Esophagus squamous epithelium (tissue), 4 donors: ENCODE measurements at regions not wholly inside any gene's neighbourhood (a gene's known extent, or its start where the extent isn't known, plus 50 kb on each side); places are given as distances from the start of the nearest gene placed in this dataset.

Experiments
- POLR2A ChIP-seq, 4 donors: fragments of 450-650 bp; IDR thresholded peaks; one replicate each; pipeline ENCODE4 v1.6.1; 2017; ENCODE audit warnings: antibody characterized with exemption in 4 of 4, mild to moderate bottlenecking in 4 of 4, moderate library complexity in 3 of 4
- TF ChIP-seq, protein P1 (sequence below), 6 experiments: fragments of 450-650 bp in 4 of 6; fragments of 200-600 bp in 2 of 6; sonication (generic) in 2 of 6; IDR thresholded peaks; one replicate each; pipeline ENCODE4 v1.5.1; 2016 to 2019; ENCODE audit warnings: antibody characterized with exemption in 6 of 6, mild to moderate bottlenecking in 4 of 6, moderate library complexity in 4 of 6

- TF ChIP-seq, protein P1, sequence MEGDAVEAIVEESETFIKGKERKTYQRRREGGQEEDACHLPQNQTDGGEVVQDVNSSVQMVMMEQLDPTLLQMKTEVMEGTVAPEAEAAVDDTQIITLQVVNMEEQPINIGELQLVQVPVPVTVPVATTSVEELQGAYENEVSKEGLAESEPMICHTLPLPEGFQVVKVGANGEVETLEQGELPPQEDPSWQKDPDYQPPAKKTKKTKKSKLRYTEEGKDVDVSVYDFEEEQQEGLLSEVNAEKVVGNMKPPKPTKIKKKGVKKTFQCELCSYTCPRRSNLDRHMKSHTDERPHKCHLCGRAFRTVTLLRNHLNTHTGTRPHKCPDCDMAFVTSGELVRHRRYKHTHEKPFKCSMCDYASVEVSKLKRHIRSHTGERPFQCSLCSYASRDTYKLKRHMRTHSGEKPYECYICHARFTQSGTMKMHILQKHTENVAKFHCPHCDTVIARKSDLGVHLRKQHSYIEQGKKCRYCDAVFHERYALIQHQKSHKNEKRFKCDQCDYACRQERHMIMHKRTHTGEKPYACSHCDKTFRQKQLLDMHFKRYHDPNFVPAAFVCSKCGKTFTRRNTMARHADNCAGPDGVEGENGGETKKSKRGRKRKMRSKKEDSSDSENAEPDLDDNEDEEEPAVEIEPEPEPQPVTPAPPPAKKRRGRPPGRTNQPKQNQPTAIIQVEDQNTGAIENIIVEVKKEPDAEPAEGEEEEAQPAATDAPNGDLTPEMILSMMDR (IDR thresholded peaks at IDR 0.05), result no peak
- no peak for TF ChIP-seq POLR2A (IDR thresholded peaks at IDR 0.05)
Measured at GRCh38 chr5:138640138-138640537, 64.9 kb upstream of the HSPA9 start.
